Progenitor cell of endocrine pancreas (in vitro differentiated cells): ENCODE measurements at regions not wholly inside any gene's neighbourhood (a gene's known extent, or its start where the extent isn't known, plus 50 kb on each side); places are given as distances from the start of the nearest gene placed in this dataset.
"Not testable (repeated sequence)": the region's sequence is repeated elsewhere in the genome, so short reads cannot be mapped to it uniquely, and the experiment has no call there.

ENCODE experiments used
- DNase-seq: peaks from one replicate; pipeline ENCODE4 v3.0.0; 2021; ENCODE audit warnings: low spot score; ENCODE audit not compliant: unreplicated experiment
- H3K27ac Mint-ChIP-seq: 2 replicates; pipeline ENCODE4 v1.8.0; 2021; ENCODE audit warnings: mild to moderate bottlenecking, moderate library complexity, mixed read lengths
- H3K27me3 Mint-ChIP-seq: 2 replicates; pipeline ENCODE4 v1.8.0; 2021; ENCODE audit warnings: mixed read lengths
- H3K36me3 Mint-ChIP-seq: 2 replicates; pipeline ENCODE4 v1.8.0; 2022; ENCODE audit warnings: mixed read lengths; ENCODE audit not compliant: insufficient read depth
- H3K4me1 Mint-ChIP-seq: 2 replicates; pipeline ENCODE4 v1.8.0; 2021; ENCODE audit warnings: low read depth, mixed read lengths
- H3K4me3 Mint-ChIP-seq: 2 replicates; pipeline ENCODE4 v1.8.0; 2021; ENCODE audit warnings: low read depth, mild to moderate bottlenecking, moderate library complexity, mixed read lengths
- H3K9me3 Mint-ChIP-seq: 2 replicates; pipeline ENCODE4 v1.8.0; 2021; ENCODE audit warnings: low read depth, mixed read lengths
- TF ChIP-seq, protein P1 (sequence below): fragments of 200-600 bp; sonication (generic); IDR thresholded peaks from one replicate; pipeline ENCODE4 v1.5.0; 2021; ENCODE audit warnings: antibody characterized with exemption, mild to moderate bottlenecking; ENCODE audit not compliant: unreplicated experiment

DNA sequence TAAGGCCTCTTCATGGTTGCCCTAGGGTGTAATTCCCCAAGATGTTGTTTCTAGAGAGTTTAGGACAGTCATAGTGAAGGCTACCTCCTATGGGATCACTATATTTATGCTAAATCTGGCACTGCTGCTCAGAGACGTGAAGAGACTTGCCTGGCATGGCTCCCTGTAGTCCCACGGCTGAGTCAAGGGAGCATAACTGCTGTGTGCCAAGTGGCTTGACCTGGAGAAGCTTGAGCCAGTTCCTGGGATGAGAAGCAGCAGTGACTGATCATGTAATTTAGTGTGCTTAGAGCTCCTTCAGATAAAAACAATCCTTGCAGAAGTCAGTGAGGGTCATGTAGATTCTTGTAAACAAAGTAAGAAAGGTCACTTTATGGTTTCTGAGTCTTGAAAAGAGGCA is 68.9 kb upstream of the TSPAN2 start:
- H3K27ac Mint-ChIP-seq = no peak overlapping the region
- peaks cover 2% of the 10 kb centered on the region for H3K4me1 Mint-ChIP-seq
- TF ChIP-seq, protein P1, sequence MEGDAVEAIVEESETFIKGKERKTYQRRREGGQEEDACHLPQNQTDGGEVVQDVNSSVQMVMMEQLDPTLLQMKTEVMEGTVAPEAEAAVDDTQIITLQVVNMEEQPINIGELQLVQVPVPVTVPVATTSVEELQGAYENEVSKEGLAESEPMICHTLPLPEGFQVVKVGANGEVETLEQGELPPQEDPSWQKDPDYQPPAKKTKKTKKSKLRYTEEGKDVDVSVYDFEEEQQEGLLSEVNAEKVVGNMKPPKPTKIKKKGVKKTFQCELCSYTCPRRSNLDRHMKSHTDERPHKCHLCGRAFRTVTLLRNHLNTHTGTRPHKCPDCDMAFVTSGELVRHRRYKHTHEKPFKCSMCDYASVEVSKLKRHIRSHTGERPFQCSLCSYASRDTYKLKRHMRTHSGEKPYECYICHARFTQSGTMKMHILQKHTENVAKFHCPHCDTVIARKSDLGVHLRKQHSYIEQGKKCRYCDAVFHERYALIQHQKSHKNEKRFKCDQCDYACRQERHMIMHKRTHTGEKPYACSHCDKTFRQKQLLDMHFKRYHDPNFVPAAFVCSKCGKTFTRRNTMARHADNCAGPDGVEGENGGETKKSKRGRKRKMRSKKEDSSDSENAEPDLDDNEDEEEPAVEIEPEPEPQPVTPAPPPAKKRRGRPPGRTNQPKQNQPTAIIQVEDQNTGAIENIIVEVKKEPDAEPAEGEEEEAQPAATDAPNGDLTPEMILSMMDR = no peak

DNA sequence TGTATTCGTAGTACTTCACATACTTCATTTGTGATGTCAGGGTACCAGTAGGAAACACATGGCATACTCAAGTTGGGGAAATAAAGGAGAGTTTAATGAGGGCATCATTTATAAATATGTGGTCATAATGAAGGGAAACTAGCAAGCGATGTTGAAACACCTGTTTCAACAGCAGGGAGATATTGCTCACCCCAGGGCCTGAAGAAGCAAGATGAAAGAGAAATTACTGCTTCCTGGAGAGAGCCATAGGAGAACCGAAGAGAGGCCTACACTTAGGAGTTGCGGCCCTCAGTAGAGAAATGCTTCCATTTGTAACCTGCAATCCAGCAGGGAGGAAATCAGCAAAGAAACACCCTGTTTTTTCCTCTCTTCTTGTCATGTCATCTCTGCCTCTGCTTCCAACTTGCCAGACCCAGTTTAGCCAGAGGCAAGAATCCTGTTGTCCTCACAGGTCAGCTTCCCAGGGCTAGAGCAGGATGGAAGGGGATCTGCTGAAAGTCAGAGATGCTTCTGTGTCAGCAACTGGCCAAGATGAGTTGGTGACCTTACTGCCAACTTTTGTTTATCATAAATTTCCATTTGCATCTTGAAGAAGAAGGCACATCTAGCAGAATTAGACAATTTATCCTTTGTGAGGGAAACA is 67.6 kb upstream of the TSPAN2 start:
- DNase-seq = no peak
- no peaks in the 10 kb centered on the region for H3K9me3 Mint-ChIP-seq
- no peak overlapping the region for H3K27ac Mint-ChIP-seq
- TF ChIP-seq, protein P1 = no peak
- H3K4me3 Mint-ChIP-seq = no peak overlapping the region
- H3K27me3 Mint-ChIP-seq = no peaks in the 10 kb centered on the region
- no peaks in the 10 kb centered on the region for H3K36me3 Mint-ChIP-seq
- peaks cover 2% of the 10 kb centered on the region for H3K4me1 Mint-ChIP-seq

More for the DNA sequence above, 68.9 kb upstream of the TSPAN2 start:
- DNase-seq = no peak
- Mint-ChIP-seq H3K9me3 (no peaks in the 10 kb centered on the region), H3K27me3 (no peaks in the 10 kb centered on the region), H3K4me3 (no peak overlapping the region), H3K36me3 (no peaks in the 10 kb centered on the region)

GRCh38 chr1:115153966-115154557 is 64.8 kb upstream of the TSPAN2 start:
- H3K27me3 Mint-ChIP-seq = no peaks in the 10 kb centered on the region
- peaks cover 2% of the 10 kb centered on the region for H3K4me1 Mint-ChIP-seq
- no peak overlapping the region for H3K4me3 Mint-ChIP-seq
- H3K27ac Mint-ChIP-seq = no peak overlapping the region
- no peaks in the 10 kb centered on the region for H3K36me3 Mint-ChIP-seq
- H3K9me3 Mint-ChIP-seq = peaks cover 6% of the 10 kb centered on the region
- TF ChIP-seq, protein P1 = no peak
- DNase-seq = no peak

GRCh38 chr1:115147928-115148327 is 58.6 kb upstream of the TSPAN2 start:
- DNase-seq, H3K36me3 Mint-ChIP-seq, H3K9me3 Mint-ChIP-seq, H3K27me3 Mint-ChIP-seq: not testable (repeated sequence)
- Mint-ChIP-seq H3K4me1 (peaks cover 16% of the 10 kb centered on the region), H3K27ac (peak overlapping the region; percentile 13), H3K4me3 (peak overlapping the region; percentile 74)

DNA sequence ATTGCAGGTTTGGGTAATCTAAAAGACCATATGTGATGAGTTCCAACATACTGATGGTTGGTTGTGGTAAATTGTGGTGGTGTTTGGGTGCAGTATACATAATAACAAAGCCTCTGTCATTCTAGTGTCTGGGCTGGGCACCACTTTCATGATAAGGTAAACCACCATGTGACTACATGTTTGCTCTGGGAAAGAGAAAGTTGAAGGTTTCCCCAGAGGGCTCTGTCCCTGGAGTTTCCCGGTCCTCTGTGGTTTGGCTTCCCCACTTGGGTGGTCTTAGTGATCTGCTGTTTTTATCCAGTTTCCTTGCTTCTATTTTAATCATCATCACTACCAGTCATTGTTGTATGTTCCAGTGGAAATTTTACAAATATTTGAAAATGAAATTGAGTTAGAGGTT is 55.9 kb upstream of the TSPAN2 start:
- H3K9me3 Mint-ChIP-seq = peaks cover under 1% of the 10 kb centered on the region
- H3K4me3 Mint-ChIP-seq = no peak overlapping the region
- peaks cover 7% of the 10 kb centered on the region for H3K27me3 Mint-ChIP-seq
- H3K4me1 Mint-ChIP-seq = peaks cover 19% of the 10 kb centered on the region
- TF ChIP-seq, protein P1 = no peak
- no peak overlapping the region for H3K27ac Mint-ChIP-seq
- DNase-seq = no peak
- H3K36me3 Mint-ChIP-seq = no peaks in the 10 kb centered on the region

- H3K36me3 Mint-ChIP-seq = no peaks in the 10 kb centered on the region
- H3K9me3 Mint-ChIP-seq = no peaks in the 10 kb centered on the region
- H3K4me1 Mint-ChIP-seq = peaks cover 19% of the 10 kb centered on the region
- no peak for DNase-seq
- peak overlapping the region; percentile 4 for H3K4me3 Mint-ChIP-seq
- H3K27ac Mint-ChIP-seq = no peak overlapping the region
- TF ChIP-seq, protein P1 = no peak
- peaks cover 12% of the 10 kb centered on the region for H3K27me3 Mint-ChIP-seq
Measured at GRCh38 chr1:115144176-115144575, 54.9 kb upstream of the TSPAN2 start.
